ENCODE measurements at regions not wholly inside any gene's neighbourhood (a gene's known extent, or its start where the extent isn't known, plus 50 kb on each side); places are given as distances from the start of the nearest gene placed in this dataset.

GRCh38 chr6:56904068-56904467 lies 50.8 kb upstream of the BEND6 start:
- H3K4me3 ChIP-seq (ENCODE audit: low read depth, low read length) = no peak overlapping the region
- 0 out of 2 replicates have a peak, but pooled peaks cover 3% of the 10 kb centered on the region for H3K4me1 ChIP-seq (ENCODE audit: control insufficient read depth, insufficient read depth, low read length)
- no peaks in the 10 kb centered on the region for H3K27me3 ChIP-seq (ENCODE audit: control insufficient read depth, insufficient read depth, low read length)
- H3K36me3 ChIP-seq (ENCODE audit: control insufficient read depth, insufficient read depth, low read length) = no peaks in the 10 kb centered on the region
- H3K27ac ChIP-seq (ENCODE audit: low read depth, low read length) = no peak overlapping the region
- no peak overlapping the region for H3K9ac ChIP-seq (ENCODE audit: low read length)
- H3K9me3 ChIP-seq (ENCODE audit: control insufficient read depth, insufficient read depth, low read depth, low read length) = no peaks in the 10 kb centered on the region

DNA sequence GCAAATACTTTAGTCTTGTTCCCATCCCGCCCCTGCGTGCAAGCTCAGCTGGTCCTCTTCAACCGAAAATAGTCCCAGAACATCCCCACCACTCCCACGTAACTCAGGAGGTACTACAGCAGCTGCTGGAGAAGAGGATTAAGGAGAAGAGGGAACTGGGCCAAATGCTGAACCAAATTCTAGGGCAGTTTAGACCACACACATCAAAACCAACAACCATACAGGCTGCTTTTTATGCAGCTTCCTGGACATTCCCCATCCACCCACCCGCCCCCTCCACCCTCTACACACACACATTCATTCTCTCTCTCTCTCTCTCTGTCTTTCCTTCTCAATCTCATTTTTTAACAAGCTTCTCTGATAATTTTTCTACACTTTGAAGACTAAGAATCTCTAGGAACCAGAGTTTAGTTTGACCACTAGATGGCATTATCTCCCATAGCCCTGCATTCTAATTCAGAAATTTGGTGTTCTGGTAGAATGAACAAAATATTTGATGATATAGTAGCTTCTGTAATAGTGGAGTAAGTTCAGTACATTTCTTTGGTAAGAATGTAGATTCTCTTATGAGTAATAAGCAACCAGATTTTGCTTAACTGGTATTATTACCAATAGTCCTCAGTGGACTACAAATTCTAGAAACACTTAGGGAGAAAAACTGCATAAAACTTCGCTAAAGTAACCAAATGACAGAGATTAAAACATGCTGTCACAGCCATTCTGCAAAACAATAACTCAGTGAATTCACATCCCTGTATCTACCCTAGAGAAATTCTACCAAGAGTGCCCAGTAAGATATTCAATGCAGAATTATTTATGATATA lies 52.1 kb upstream of the BEND6 start:
- Histone ChIP-seq H3K4me1 (ENCODE audit: control insufficient read depth, insufficient read depth, low read length) (0 out of 2 replicates have a peak, but pooled peaks cover 3% of the 10 kb centered on the region), H3K9me3 (ENCODE audit: control insufficient read depth, insufficient read depth, low read depth, low read length) (no peaks in the 10 kb centered on the region), H3K36me3 (ENCODE audit: control insufficient read depth, insufficient read depth, low read length) (no peaks in the 10 kb centered on the region), H3K27ac (ENCODE audit: low read depth, low read length) (no peak overlapping the region), H3K27me3 (ENCODE audit: control insufficient read depth, insufficient read depth, low read length) (no peaks in the 10 kb centered on the region), H3K4me3 (ENCODE audit: low read depth, low read length) (no peak overlapping the region), H3K9ac (ENCODE audit: low read length) (no peak overlapping the region)

- no peaks in the 10 kb centered on the region for H3K36me3 ChIP-seq (ENCODE audit: control insufficient read depth, insufficient read depth, low read length)
- H3K9ac ChIP-seq (ENCODE audit: low read length) = no peak overlapping the region
- H3K27ac ChIP-seq (ENCODE audit: low read depth, low read length) = no peak overlapping the region
- H3K9me3 ChIP-seq (ENCODE audit: control insufficient read depth, insufficient read depth, low read depth, low read length) = no peaks in the 10 kb centered on the region
- no peaks in the 10 kb centered on the region for H3K27me3 ChIP-seq (ENCODE audit: control insufficient read depth, insufficient read depth, low read length)
- 0 out of 2 replicates have a peak, but pooled peaks cover 3% of the 10 kb centered on the region for H3K4me1 ChIP-seq (ENCODE audit: control insufficient read depth, insufficient read depth, low read length)
- H3K4me3 ChIP-seq (ENCODE audit: low read depth, low read length) = no peak overlapping the region
Observed at GRCh38 chr6:56900784-56901183, 54.1 kb upstream of the BEND6 start.

DNA sequence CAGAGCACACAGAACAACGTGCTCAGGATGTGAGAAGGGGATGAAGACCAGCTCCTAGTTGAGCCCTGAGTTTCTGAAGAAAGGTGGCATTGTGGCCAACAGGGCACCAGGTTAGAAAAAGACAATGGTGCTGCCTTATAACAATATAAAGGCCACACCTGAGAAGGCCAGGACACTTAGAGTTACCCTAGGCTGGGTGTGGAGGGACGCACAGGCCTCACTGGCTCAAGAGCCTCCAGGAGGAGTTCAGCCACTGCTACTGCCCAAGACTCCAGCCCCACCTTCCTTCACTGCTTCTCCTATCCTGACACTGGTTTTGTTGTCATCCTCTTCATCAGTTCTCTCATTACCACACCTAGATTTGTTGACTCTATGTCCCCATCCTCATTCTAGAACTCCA lies 55.2 kb upstream of the BEND6 start:
- Histone ChIP-seq H3K4me1 (ENCODE audit: control insufficient read depth, insufficient read depth, low read length) (0 out of 2 replicates have a peak, but pooled peaks cover 3% of the 10 kb centered on the region), H3K9ac (ENCODE audit: low read length) (no peak overlapping the region), H3K36me3 (ENCODE audit: control insufficient read depth, insufficient read depth, low read length) (no peaks in the 10 kb centered on the region), H3K4me3 (ENCODE audit: low read depth, low read length) (no peak overlapping the region), H3K27me3 (ENCODE audit: control insufficient read depth, insufficient read depth, low read length) (no peaks in the 10 kb centered on the region), H3K27ac (ENCODE audit: low read depth, low read length) (no peak overlapping the region), H3K9me3 (ENCODE audit: control insufficient read depth, insufficient read depth, low read depth, low read length) (no peaks in the 10 kb centered on the region)

DNA sequence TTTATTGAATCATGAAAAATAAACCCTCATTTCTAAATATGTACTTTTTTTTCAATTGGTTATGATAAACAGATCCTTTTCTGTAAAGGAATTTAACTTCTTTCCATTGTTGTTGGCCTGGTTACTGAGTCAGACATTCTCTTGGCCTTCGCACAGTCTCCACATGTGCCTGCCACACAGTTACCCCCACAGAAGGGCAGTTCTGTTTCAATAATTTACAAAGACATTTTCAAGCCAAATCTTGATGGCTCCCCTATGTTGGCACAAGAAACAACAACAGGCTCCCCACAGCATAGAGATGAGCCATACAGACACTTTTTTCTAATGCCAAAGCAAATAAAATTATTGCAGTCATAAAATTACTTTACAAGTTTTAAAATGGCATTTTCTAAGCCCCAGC lies 55.6 kb upstream of the BEND6 start:
- H3K4me1 ChIP-seq (ENCODE audit: control insufficient read depth, insufficient read depth, low read length) = 0 out of 2 replicates have a peak, but pooled peaks cover 3% of the 10 kb centered on the region
- H3K36me3 ChIP-seq (ENCODE audit: control insufficient read depth, insufficient read depth, low read length) = no peaks in the 10 kb centered on the region
- no peaks in the 10 kb centered on the region for H3K9me3 ChIP-seq (ENCODE audit: control insufficient read depth, insufficient read depth, low read depth, low read length)
- H3K4me3 ChIP-seq (ENCODE audit: low read depth, low read length) = no peak overlapping the region
- H3K27me3 ChIP-seq (ENCODE audit: control insufficient read depth, insufficient read depth, low read length) = no peaks in the 10 kb centered on the region
- no peak overlapping the region for H3K9ac ChIP-seq (ENCODE audit: low read length)
- no peak overlapping the region for H3K27ac ChIP-seq (ENCODE audit: low read depth, low read length)

DNA sequence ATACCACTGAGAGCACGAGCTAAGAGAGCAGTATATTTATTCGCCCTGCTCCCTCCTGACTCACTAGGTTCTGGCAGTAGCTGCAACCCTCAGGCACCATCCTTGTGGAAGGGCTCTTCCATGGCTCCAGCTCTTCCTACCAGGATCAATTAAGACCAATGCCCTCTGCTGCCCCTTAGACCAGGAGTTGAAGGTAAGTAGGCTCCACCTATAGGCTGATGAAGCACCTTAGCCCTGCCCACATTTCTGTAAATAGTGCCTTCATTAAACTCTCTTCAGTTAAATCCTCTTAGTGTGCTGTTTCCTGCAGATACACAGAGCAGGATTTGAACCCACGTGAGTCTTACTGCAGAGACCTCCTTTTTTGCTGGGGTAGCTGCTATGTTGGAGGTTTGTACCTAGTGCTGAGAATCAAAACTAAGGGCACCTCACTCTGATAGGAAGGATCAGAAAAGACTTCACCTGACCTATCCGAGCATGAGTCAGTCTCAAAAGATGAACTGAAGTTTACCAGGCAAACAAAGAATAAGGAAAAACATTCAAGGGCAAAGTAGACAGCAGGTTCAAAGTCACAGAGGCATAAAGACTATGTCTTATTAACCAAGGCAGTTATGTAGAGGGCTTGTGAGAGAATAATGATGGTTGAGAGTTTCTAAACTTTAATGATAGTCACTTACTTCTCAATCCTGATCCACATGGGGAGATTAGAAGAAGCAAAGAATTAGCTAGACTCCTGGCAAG lies 56.9 kb upstream of the BEND6 start:
- Histone ChIP-seq H3K4me3 (ENCODE audit: low read depth, low read length) (no peak overlapping the region), H3K36me3 (ENCODE audit: control insufficient read depth, insufficient read depth, low read length) (no peaks in the 10 kb centered on the region), H3K27me3 (ENCODE audit: control insufficient read depth, insufficient read depth, low read length) (no peaks in the 10 kb centered on the region), H3K4me1 (ENCODE audit: control insufficient read depth, insufficient read depth, low read length) (0 out of 2 replicates have a peak, but pooled peaks cover 3% of the 10 kb centered on the region), H3K27ac (ENCODE audit: low read depth, low read length) (no peak overlapping the region), H3K9ac (ENCODE audit: low read length) (no peak overlapping the region), H3K9me3 (ENCODE audit: control insufficient read depth, insufficient read depth, low read depth, low read length) (no peaks in the 10 kb centered on the region)

DNA sequence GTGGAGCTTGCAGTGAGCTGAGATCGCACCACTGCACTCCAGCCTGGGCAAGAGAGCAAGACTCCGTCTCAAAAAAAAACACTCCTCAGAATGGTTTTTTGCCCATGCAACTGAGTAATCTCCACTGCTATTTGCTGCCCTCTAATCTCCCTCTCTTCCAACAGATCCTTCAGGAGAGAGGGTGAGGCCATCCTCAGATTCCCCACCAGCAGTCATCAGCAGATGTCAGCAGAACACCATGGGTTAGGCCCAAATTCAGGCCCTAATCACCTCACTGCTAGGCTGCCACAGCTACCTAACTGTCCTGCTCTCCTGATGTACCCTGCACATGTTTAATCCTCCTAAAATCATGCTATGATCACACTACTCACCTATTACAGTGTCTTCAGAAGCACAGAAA lies 63.2 kb upstream of the BEND6 start:
- Histone ChIP-seq H3K27me3 (ENCODE audit: control insufficient read depth, insufficient read depth, low read length) (no peaks in the 10 kb centered on the region), H3K4me1 (ENCODE audit: control insufficient read depth, insufficient read depth, low read length) (peaks cover 7% of the 10 kb centered on the region), H3K9me3 (ENCODE audit: control insufficient read depth, insufficient read depth, low read depth, low read length) (no peaks in the 10 kb centered on the region), H3K4me3 (ENCODE audit: low read depth, low read length) (no peak overlapping the region), H3K27ac (ENCODE audit: low read depth, low read length) (no peak overlapping the region), H3K36me3 (ENCODE audit: control insufficient read depth, insufficient read depth, low read length) (no peaks in the 10 kb centered on the region), H3K9ac (ENCODE audit: low read length) (no peak overlapping the region)

GRCh38 chr6:56890683-56891429 lies 64.1 kb upstream of the BEND6 start:
- no peak overlapping the region for H3K4me3 ChIP-seq (ENCODE audit: low read depth, low read length)
- H3K27me3 ChIP-seq (ENCODE audit: control insufficient read depth, insufficient read depth, low read length) = no peaks in the 10 kb centered on the region
- H3K27ac ChIP-seq (ENCODE audit: low read depth, low read length) = 0 out of 2 replicates have a peak overlapping the region, but pooled peaks have one; percentile 43
- H3K9me3 ChIP-seq (ENCODE audit: control insufficient read depth, insufficient read depth, low read depth, low read length) = no peaks in the 10 kb centered on the region
- no peaks in the 10 kb centered on the region for H3K36me3 ChIP-seq (ENCODE audit: control insufficient read depth, insufficient read depth, low read length)
- H3K4me1 ChIP-seq (ENCODE audit: control insufficient read depth, insufficient read depth, low read length) = peaks cover 7% of the 10 kb centered on the region
- no peak overlapping the region for H3K9ac ChIP-seq (ENCODE audit: low read length)

DNA sequence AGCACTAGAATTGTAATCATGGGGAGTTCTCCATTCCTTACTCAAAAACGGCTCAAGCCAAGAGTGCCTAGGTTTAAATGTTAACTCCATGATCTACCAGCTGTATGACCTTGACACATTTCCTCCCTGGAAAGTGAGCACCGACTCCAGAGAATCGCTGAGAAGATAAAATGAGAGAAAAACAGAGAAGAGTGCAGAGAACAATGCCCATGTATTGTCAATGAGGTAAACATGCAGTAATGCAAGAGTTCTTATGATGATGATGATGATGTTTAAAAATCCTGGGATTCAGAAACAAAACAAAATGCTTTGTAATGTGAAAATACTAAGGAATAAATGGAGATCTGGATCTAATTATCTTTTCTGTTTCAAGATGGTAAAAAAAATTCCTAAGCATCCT lies 64.8 kb upstream of the BEND6 start:
- H3K4me3 ChIP-seq (ENCODE audit: low read depth, low read length) = no peak overlapping the region
- no peaks in the 10 kb centered on the region for H3K9me3 ChIP-seq (ENCODE audit: control insufficient read depth, insufficient read depth, low read depth, low read length)
- no peak overlapping the region for H3K9ac ChIP-seq (ENCODE audit: low read length)
- no peak overlapping the region for H3K27ac ChIP-seq (ENCODE audit: low read depth, low read length)
- H3K27me3 ChIP-seq (ENCODE audit: control insufficient read depth, insufficient read depth, low read length) = no peaks in the 10 kb centered on the region
- H3K4me1 ChIP-seq (ENCODE audit: control insufficient read depth, insufficient read depth, low read length) = peaks cover 7% of the 10 kb centered on the region
- H3K36me3 ChIP-seq (ENCODE audit: control insufficient read depth, insufficient read depth, low read length) = no peaks in the 10 kb centered on the region

DNA sequence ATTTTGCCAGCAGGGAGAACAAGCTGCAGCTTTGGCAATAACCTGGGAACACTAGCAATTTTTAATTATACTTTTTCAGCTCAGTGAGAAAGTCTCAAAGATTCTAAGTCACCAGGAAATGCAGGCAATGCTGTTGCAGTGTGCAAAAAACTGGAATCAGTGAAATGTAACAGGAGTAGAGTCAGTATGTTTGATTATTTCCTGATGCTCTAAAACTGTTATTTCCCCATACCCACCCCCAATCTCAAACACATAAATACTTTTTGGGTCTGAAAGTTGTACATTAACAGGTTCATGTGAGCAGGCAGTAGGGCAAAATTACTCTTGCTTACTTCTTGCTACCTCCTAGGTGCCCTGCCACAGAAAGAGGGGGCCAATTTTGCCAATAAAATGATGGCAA lies 65.4 kb upstream of the BEND6 start:
- Histone ChIP-seq H3K9me3 (ENCODE audit: control insufficient read depth, insufficient read depth, low read depth, low read length) (no peaks in the 10 kb centered on the region), H3K4me1 (ENCODE audit: control insufficient read depth, insufficient read depth, low read length) (peaks cover 7% of the 10 kb centered on the region), H3K4me3 (ENCODE audit: low read depth, low read length) (no peak overlapping the region), H3K36me3 (ENCODE audit: control insufficient read depth, insufficient read depth, low read length) (no peaks in the 10 kb centered on the region), H3K27ac (ENCODE audit: low read depth, low read length) (no peak overlapping the region), H3K27me3 (ENCODE audit: control insufficient read depth, insufficient read depth, low read length) (no peaks in the 10 kb centered on the region), H3K9ac (ENCODE audit: low read length) (no peak overlapping the region)
